DMS79 treated with DMSO at 0.1 percent for 48 hours (cell line): ENCODE measurements at regions not wholly inside any gene's neighbourhood (a gene's known extent, or its start where the extent isn't known, plus 50 kb on each side); places are given as distances from the start of the nearest gene placed in this dataset.
"Not testable (repeated sequence)": the region's sequence is repeated elsewhere in the genome, so short reads cannot be mapped to it uniquely, and the experiment has no call there.

ENCODE experiments used
- DNase-seq: peaks from one replicate; lab custom pipeline; 2025; lab: John Stamatoyannopoulos, UW

GRCh38 chrX:77003530-77003929, 443.7 kb upstream of the FGF16 start:
- DNase-seq = no peak

GRCh38 chrX:77003956-77004355, 443.2 kb upstream of the FGF16 start:
- no peak for DNase-seq

- no peak for DNase-seq
Observed at GRCh38 chrX:77009691-77010090, 437.5 kb upstream of the FGF16 start.

- DNase-seq = no peak
Observed at GRCh38 chrX:77014377-77015372, 432.5 kb upstream of the FGF16 start.

GRCh38 chrX:77017093-77017492, 430.1 kb upstream of the FGF16 start:
- no peak for DNase-seq

GRCh38 chrX:77046180-77046810, 400.9 kb upstream of the FGF16 start:
- DNase-seq = not testable (repeated sequence)

- no peak for DNase-seq
Observed at GRCh38 chrX:77060572-77060971, 386.6 kb upstream of the FGF16 start.

- DNase-seq = no peak
Observed at GRCh38 chrX:77061022-77061421, 386.2 kb upstream of the FGF16 start.

GRCh38 chrX:77061545-77061944, 385.6 kb upstream of the FGF16 start:
- DNase-seq = no peak

- no peak for DNase-seq
Observed at GRCh38 chrX:77065896-77066295, 381.3 kb upstream of the FGF16 start.

- no peak for DNase-seq
Observed at GRCh38 chrX:77070202-77070918, 376.8 kb upstream of the FGF16 start.

GRCh38 chrX:77076896-77077295, 370.3 kb upstream of the FGF16 start:
- DNase-seq = no peak

- DNase-seq = not testable (repeated sequence)
Observed at GRCh38 chrX:77081237-77081636, 366.0 kb upstream of the FGF16 start.

- DNase-seq = no peak
Observed at GRCh38 chrX:77085372-77085771, 361.8 kb upstream of the FGF16 start.

GRCh38 chrX:77087529-77088169, 359.5 kb upstream of the FGF16 start:
- no peak for DNase-seq

GRCh38 chrX:77088233-77088632, 359.0 kb upstream of the FGF16 start:
- no peak for DNase-seq

GRCh38 chrX:77114501-77114900, 332.7 kb upstream of the FGF16 start:
- no peak for DNase-seq

- DNase-seq = no peak
Observed at GRCh38 chrX:77118686-77119085, 328.5 kb upstream of the FGF16 start.

GRCh38 chrX:77119706-77120105, 327.5 kb upstream of the FGF16 start:
- no peak for DNase-seq

- not testable (repeated sequence) for DNase-seq
Observed at GRCh38 chrX:77123917-77124316, 323.3 kb upstream of the FGF16 start.

- not testable (repeated sequence) for DNase-seq
Observed at GRCh38 chrX:77127571-77127970, 319.6 kb upstream of the FGF16 start.

- no peak for DNase-seq
Observed at GRCh38 chrX:77143907-77144306, 303.3 kb upstream of the FGF16 start.
